Smooth muscle cell (in vitro differentiated cells): ENCODE measurements at regions not wholly inside any gene's neighbourhood (a gene's known extent, or its start where the extent isn't known, plus 50 kb on each side); places are given as distances from the start of the nearest gene placed in this dataset.
A peak's percentile ranks its signal among the peaks of the same experiment; 100 is the strongest.

ENCODE experiments used
- DNase-seq: peaks from one replicate; lab custom pipeline; 2025; ENCODE audit not compliant: unreplicated experiment; lab: John Stamatoyannopoulos, UW
- H2AFZ ChIP-seq: fragments of 200-600 bp; sonication (generic); 2 replicates; pipeline ENCODE4 v1.6.0; 2016; ENCODE audit warnings: antibody characterized with exemption, low read depth, mild to moderate bottlenecking
- H3F3A ChIP-seq: fragments of 200-600 bp; sonication (generic); 2 replicates; pipeline ENCODE4 v1.6.0; 2017; ENCODE audit warnings: antibody characterized with exemption, low read depth
- H3K27ac ChIP-seq: fragments of 200-600 bp; sonication (generic); 2 replicates; pipeline ENCODE4 v1.5.1; 2016; ENCODE audit warnings: low read depth, mild to moderate bottlenecking
- H3K27me3 ChIP-seq: fragments of 200-600 bp; sonication (generic); 2 replicates; pipeline ENCODE4 v1.6.1; 2016; ENCODE audit warnings: low read depth, mild to moderate bottlenecking
- H3K36me3 ChIP-seq: fragments of 200-600 bp; sonication (generic); 2 replicates; pipeline ENCODE4 v1.5.1; 2016; ENCODE audit warnings: low read depth
- H3K4me1 ChIP-seq: fragments of 200-600 bp; sonication (generic); 2 replicates; pipeline ENCODE4 v1.5.1; 2016; ENCODE audit warnings: low read depth
- H3K4me2 ChIP-seq: fragments of 200-600 bp; sonication (generic); 2 replicates; pipeline ENCODE4 v1.6.0; 2016; ENCODE audit warnings: mild to moderate bottlenecking
- H3K4me3 ChIP-seq: fragments of 200-600 bp; sonication (generic); 2 replicates; pipeline ENCODE4 v1.5.1; 2016; ENCODE audit warnings: mild to moderate bottlenecking
- H3K79me2 ChIP-seq: fragments of 200-600 bp; sonication (generic); 2 replicates; pipeline ENCODE4 v1.6.0; 2016; ENCODE audit warnings: low read depth, mild to moderate bottlenecking
- H3K9ac ChIP-seq: fragments of 200-600 bp; sonication (generic); 2 replicates; pipeline ENCODE4 v1.6.0; 2016; ENCODE audit warnings: low read depth
- H3K9me3 ChIP-seq: fragments of 200-600 bp; sonication (generic); replicated peaks from 2 replicates; pipeline ENCODE4 v1.5.1; 2016; ENCODE audit warnings: low read depth
- H4K20me1 ChIP-seq: fragments of 200-600 bp; sonication (generic); 2 replicates; pipeline ENCODE4 v1.6.0; 2016; ENCODE audit warnings: low read depth
- WGBS: methylation state at CpG from one replicate; pipeline ENCODE4 v1.1.7; 2016; ENCODE audit warnings: low lambda C conversion rate; 5-methylcytosine and 5-hydroxymethylcytosine counted together
- TF ChIP-seq, protein P1 (sequence below): fragments of 200-600 bp; sonication (generic); IDR thresholded peaks from 2 replicates; pipeline ENCODE4 v1.5.1; 2017; ENCODE audit warnings: borderline replicate concordance, mild to moderate bottlenecking, antibody characterized with exemption; ENCODE audit not compliant: insufficient read depth, poor library complexity, severe bottlenecking

DNA sequence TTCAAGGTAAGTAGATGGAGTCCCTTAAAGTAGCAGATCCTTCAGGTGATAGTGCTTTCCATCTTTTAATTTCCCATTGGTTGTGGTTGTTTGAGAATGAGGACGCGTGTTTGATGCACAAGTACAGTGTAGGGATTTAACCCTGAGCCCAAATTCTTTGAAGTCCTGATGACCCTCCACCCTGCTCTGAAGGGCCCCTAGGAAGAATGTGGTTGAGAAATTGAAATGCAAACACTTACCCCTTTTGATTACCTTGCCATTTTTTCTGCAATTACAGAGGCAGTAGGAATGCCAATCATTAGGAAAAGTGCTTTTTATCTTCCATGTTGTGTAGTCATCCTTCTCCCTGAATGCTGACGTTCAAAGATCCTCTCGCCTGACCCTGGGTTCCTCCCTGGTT lies 112.4 kb downstream of the ZNF518B start:
- Histone ChIP-seq H3K4me3 (no peak overlapping the region), H2AFZ (no peak overlapping the region), H3K4me2 (no peak overlapping the region), H3K27ac (no peak overlapping the region), H3K27me3 (no peaks in the 10 kb centered on the region), H3K4me1 (peaks cover 4% of the 10 kb centered on the region), H3K9ac (no peak overlapping the region), H3F3A (peaks cover 4% of the 10 kb centered on the region), H3K36me3 (no peaks in the 10 kb centered on the region), H3K9me3 (no peaks in the 10 kb centered on the region), H4K20me1 (no peaks in the 10 kb centered on the region), H3K79me2 (no peaks in the 10 kb centered on the region)
- WGBS = 77% methylated on average over 4 of the region's 4 CpGs
- DNase-seq = no peak
- TF ChIP-seq, protein P1, sequence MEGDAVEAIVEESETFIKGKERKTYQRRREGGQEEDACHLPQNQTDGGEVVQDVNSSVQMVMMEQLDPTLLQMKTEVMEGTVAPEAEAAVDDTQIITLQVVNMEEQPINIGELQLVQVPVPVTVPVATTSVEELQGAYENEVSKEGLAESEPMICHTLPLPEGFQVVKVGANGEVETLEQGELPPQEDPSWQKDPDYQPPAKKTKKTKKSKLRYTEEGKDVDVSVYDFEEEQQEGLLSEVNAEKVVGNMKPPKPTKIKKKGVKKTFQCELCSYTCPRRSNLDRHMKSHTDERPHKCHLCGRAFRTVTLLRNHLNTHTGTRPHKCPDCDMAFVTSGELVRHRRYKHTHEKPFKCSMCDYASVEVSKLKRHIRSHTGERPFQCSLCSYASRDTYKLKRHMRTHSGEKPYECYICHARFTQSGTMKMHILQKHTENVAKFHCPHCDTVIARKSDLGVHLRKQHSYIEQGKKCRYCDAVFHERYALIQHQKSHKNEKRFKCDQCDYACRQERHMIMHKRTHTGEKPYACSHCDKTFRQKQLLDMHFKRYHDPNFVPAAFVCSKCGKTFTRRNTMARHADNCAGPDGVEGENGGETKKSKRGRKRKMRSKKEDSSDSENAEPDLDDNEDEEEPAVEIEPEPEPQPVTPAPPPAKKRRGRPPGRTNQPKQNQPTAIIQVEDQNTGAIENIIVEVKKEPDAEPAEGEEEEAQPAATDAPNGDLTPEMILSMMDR = no peak

DNA sequence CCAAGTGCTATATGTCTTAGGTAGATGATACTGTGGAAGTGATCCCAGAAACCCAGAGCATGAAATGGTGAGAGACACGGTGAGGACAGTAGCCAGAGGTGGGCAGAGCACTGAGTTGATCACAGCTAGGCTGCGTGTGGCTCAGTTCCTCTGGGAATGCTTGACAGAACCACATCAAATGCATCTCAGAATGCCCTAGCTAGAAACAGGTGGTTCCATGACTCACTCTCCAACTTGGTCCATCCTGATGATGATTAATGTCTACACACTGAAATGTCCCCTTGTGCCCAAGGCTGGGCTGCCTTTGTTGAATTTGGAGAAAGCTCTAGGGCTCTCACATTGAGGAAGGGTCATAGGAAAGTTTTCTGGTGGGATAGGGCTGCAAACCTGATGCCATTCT lies 113.6 kb downstream of the ZNF518B start:
- Histone ChIP-seq H3K9me3 (no peaks in the 10 kb centered on the region), H4K20me1 (no peaks in the 10 kb centered on the region), H3F3A (peaks cover 4% of the 10 kb centered on the region), H3K4me1 (peaks cover 4% of the 10 kb centered on the region), H3K79me2 (no peaks in the 10 kb centered on the region), H3K27ac (no peak overlapping the region), H3K9ac (no peak overlapping the region), H3K27me3 (no peaks in the 10 kb centered on the region), H3K4me3 (no peak overlapping the region), H3K4me2 (no peak overlapping the region), H3K36me3 (no peaks in the 10 kb centered on the region), H2AFZ (no peak overlapping the region)
- 64% methylated on average over 2 of the region's 2 CpGs for WGBS
- TF ChIP-seq, protein P1 = no peak
- DNase-seq = no peak

DNA sequence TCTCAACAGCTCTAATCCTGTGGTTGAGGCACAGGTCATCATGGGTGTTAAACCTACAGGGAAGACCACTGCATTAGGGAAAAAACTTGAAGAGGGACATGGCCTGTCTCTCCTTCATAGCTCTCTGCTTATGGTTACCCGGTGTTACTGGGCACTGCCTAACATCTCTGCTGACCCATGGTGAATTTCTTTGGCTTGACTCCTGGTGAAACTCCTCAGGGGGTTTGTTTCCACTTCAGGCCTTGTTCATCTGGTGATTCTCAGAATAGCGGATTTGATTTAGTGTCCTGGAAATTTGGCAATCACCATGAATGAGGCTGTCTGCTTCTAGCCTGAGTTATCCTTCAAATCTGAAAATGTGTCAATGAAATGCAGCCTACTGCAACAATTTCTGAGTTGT lies 114.4 kb downstream of the ZNF518B start:
- Histone ChIP-seq H2AFZ (no peak overlapping the region), H3K9me3 (no peaks in the 10 kb centered on the region), H3K4me3 (no peak overlapping the region), H3K79me2 (no peaks in the 10 kb centered on the region), H3K27ac (no peak overlapping the region), H3K27me3 (no peaks in the 10 kb centered on the region), H3K36me3 (no peaks in the 10 kb centered on the region), H3K4me1 (peaks cover 4% of the 10 kb centered on the region), H3F3A (peaks cover 4% of the 10 kb centered on the region), H3K4me2 (no peak overlapping the region), H3K9ac (no peak overlapping the region), H4K20me1 (no peaks in the 10 kb centered on the region)
- TF ChIP-seq, protein P1 = no peak
- WGBS = 94% methylated on average over 2 of the region's 2 CpGs
- no peak for DNase-seq

DNA sequence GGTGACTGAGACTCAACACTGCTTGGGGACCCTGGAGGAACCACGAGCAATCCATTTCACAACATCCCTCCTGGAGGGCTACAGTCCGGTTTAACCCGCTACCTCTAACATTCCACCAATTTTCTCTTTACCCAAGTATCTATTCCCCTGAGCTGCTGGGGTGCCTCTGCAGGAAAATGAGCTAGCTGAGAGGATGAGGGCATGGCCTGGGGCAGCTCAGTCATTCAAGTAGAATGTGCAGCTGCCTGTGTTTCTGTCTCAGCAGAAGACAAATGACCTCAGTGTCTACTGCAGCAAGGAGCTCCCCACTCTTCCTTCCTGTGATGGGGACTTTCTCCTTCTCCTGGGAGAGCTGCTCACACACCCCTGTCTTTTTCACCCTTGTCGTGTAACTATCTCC lies 120.8 kb downstream of the ZNF518B start:
- Histone ChIP-seq H2AFZ (no peak overlapping the region), H3K4me2 (no peak overlapping the region), H3K36me3 (no peaks in the 10 kb centered on the region), H3K4me3 (no peak overlapping the region), H3K27ac (peak overlapping the region; percentile 64), H3K9ac (no peak overlapping the region), H3F3A (no peaks in the 10 kb centered on the region), H3K9me3 (no peaks in the 10 kb centered on the region), H4K20me1 (no peaks in the 10 kb centered on the region), H3K27me3 (no peaks in the 10 kb centered on the region), H3K4me1 (no peaks in the 10 kb centered on the region), H3K79me2 (no peaks in the 10 kb centered on the region)
- DNase-seq = no peak
- WGBS = 53% methylated on average over 4 of the region's 4 CpGs
- TF ChIP-seq, protein P1 = no peak
